ENCODE measurements at regions not wholly inside any gene's neighbourhood (a gene's known extent, or its start where the extent isn't known, plus 50 kb on each side); places are given as distances from the start of the nearest gene placed in this dataset.

DNA sequence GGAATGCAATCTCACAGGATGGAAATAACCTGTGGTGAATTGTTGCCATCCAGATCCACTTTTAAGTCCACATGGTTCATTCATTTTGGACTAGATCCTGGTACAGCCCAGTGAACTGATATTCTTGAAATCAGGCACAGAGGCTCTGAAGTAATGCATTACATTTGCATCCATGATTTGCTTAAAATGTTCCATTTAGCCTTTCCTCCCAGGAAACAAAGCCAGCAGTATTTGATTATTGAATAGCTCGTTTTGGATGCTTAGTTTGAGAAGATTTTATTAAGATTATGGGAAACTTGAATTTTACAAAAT, 995.8 kb upstream of the CDH2 start:
- TF ChIP-seq, protein P1, sequence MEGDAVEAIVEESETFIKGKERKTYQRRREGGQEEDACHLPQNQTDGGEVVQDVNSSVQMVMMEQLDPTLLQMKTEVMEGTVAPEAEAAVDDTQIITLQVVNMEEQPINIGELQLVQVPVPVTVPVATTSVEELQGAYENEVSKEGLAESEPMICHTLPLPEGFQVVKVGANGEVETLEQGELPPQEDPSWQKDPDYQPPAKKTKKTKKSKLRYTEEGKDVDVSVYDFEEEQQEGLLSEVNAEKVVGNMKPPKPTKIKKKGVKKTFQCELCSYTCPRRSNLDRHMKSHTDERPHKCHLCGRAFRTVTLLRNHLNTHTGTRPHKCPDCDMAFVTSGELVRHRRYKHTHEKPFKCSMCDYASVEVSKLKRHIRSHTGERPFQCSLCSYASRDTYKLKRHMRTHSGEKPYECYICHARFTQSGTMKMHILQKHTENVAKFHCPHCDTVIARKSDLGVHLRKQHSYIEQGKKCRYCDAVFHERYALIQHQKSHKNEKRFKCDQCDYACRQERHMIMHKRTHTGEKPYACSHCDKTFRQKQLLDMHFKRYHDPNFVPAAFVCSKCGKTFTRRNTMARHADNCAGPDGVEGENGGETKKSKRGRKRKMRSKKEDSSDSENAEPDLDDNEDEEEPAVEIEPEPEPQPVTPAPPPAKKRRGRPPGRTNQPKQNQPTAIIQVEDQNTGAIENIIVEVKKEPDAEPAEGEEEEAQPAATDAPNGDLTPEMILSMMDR (IDR thresholded peaks at IDR 0.05; ENCODE audit: borderline replicate concordance, extremely low read depth, low read length, poor library complexity, severe bottlenecking), result no peak
- no peak for TF ChIP-seq EZH2 (IDR thresholded peaks at IDR 0.05; ENCODE audit: borderline replicate concordance, low read depth, low read length, severe bottlenecking)
